ENCODE measurements at regions not wholly inside any gene's neighbourhood (a gene's known extent, or its start where the extent isn't known, plus 50 kb on each side); places are given as distances from the start of the nearest gene placed in this dataset.

DNA sequence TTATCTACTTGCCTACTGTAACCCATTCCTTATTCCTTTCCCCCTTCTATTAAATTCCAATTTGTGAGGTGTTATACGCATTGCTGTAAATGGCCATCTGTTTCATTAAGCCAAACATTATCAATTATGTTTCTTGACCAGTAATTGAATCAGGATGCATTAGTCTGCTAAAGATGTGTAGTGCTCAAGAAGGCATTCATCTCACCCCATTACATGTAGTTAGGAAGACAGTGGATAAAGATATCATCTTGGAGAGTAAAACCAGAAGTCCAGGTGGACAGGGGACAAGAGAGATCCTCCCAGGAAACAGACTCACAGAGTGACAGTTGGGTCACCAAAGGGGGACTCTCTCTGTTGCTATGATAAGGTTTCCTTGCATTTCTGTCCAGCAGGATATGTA, 73.3 kb upstream of the FAM98A start:
- no peak overlapping the region for H3K4me3 ChIP-seq (ENCODE audit: insufficient read depth, low read depth, low read length)
- no peak overlapping the region for H3K27ac ChIP-seq (ENCODE audit: insufficient read depth, low read depth, low read length, poor library complexity, severe bottlenecking)
- H3K27me3 ChIP-seq (ENCODE audit: control insufficient read depth, insufficient read depth, low read length, poor library complexity, severe bottlenecking), result no peaks in the 10 kb centered on the region
- no peaks in the 10 kb centered on the region for H3K4me1 ChIP-seq (ENCODE audit: control insufficient read depth, insufficient read depth, low read length)
- WGBS, 2 experiments, result 100% methylated on average over 1 of the region's 1 CpG; no CpG with 5 or more reads in 1 of the 2 experiments
- H3K9me3 ChIP-seq (ENCODE audit: control insufficient read depth, low read length), result no peaks in the 10 kb centered on the region
- H3K36me3 ChIP-seq (ENCODE audit: control insufficient read depth, insufficient read depth, low read length), result no peaks in the 10 kb centered on the region

DNA sequence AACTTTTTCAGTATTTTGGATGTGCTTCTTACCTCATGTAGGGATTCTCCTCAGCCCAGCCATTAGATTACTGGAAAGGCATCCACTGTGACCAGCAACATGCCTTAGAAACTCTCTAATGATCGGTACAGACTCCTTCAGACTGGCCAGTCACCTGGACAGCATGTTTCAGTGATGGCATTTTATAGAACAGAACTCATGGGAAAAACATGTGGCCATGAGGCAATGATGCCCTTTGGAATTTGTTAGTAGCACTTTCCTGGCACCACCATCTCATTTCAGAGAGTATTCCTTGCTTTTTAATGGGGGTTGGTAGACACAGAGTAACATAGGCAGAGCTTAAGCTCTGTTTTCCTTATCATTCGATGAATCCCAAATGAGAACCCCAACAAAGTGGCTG, 72.1 kb upstream of the FAM98A start:
- Histone ChIP-seq H3K27ac (ENCODE audit: insufficient read depth, low read depth, low read length, poor library complexity, severe bottlenecking) (no peak overlapping the region), H3K36me3 (ENCODE audit: control insufficient read depth, insufficient read depth, low read length) (no peaks in the 10 kb centered on the region), H3K27me3 (ENCODE audit: control insufficient read depth, insufficient read depth, low read length, poor library complexity, severe bottlenecking) (no peaks in the 10 kb centered on the region), H3K9me3 (ENCODE audit: control insufficient read depth, low read length) (no peaks in the 10 kb centered on the region), H3K4me3 (ENCODE audit: insufficient read depth, low read depth, low read length) (no peak overlapping the region), H3K4me1 (ENCODE audit: control insufficient read depth, insufficient read depth, low read length) (no peaks in the 10 kb centered on the region)
- WGBS, 2 experiments, result 95 to 98% methylated on average over 2 of the region's 2 CpGs

DNA sequence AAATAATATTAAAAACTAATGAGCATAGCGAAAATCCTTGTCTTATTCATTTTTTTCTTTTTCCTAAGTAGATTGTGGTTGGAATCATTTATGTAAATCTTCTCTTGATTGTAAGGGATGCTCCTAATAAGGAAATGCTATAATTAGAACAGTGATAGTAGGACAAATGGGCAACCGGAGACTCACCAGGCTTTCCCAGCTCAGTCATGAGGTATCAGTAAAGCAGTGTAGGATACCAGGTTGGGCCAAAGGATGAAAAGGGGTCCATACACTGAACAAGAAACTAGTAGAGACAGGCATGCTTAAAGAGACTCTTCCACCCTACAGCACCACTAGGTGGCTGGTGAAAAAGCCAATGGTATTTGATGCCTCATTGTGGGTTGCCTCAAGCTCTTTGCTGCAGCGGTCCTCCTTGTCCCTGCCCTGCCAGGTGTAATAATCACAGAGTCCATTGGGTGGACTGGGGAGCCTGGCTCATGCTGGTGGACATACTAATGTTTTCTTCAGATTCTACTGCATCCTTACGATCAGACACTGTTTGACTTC, 71.4 kb upstream of the FAM98A start:
- 89 to 93% methylated on average over 3 to 4 of the region's 4 CpGs for WGBS, 2 experiments
- Histone ChIP-seq H3K4me1 (ENCODE audit: control insufficient read depth, insufficient read depth, low read length) (no peaks in the 10 kb centered on the region), H3K4me3 (ENCODE audit: insufficient read depth, low read depth, low read length) (no peak overlapping the region), H3K27me3 (ENCODE audit: control insufficient read depth, insufficient read depth, low read length, poor library complexity, severe bottlenecking) (no peaks in the 10 kb centered on the region), H3K27ac (ENCODE audit: insufficient read depth, low read depth, low read length, poor library complexity, severe bottlenecking) (no peak overlapping the region), H3K36me3 (ENCODE audit: control insufficient read depth, insufficient read depth, low read length) (no peaks in the 10 kb centered on the region), H3K9me3 (ENCODE audit: control insufficient read depth, low read length) (no peaks in the 10 kb centered on the region)

DNA sequence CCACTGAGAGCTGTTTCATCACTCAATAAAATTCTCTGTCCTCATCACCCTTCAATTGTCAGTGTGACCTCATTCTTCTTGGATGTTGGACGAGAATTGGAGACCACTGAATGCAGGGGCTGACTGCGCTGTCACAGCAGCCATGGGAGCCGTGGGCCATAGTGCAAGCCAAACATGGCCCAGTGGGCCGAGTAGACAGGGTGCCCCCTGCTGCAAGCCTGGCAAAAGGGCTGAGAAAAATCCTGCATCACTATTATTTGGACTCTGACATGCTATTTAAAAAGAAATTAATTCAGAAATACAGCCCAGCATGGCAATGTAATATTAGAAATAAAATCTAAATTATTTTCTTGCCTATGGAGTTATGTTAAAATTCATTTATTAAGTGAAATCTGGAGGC, 67.8 kb upstream of the FAM98A start:
- H3K4me3 ChIP-seq (ENCODE audit: insufficient read depth, low read depth, low read length), result no peak overlapping the region
- H3K27me3 ChIP-seq (ENCODE audit: control insufficient read depth, insufficient read depth, low read length, poor library complexity, severe bottlenecking), result no peaks in the 10 kb centered on the region
- WGBS, 2 experiments, result 94 to 95% methylated on average over 4 of the region's 4 CpGs
- H3K4me1 ChIP-seq (ENCODE audit: control insufficient read depth, insufficient read depth, low read length), result no peaks in the 10 kb centered on the region
- no peaks in the 10 kb centered on the region for H3K9me3 ChIP-seq (ENCODE audit: control insufficient read depth, low read length)
- H3K36me3 ChIP-seq (ENCODE audit: control insufficient read depth, insufficient read depth, low read length), result peaks cover 4% of the 10 kb centered on the region
- no peak overlapping the region for H3K27ac ChIP-seq (ENCODE audit: insufficient read depth, low read depth, low read length, poor library complexity, severe bottlenecking)

DNA sequence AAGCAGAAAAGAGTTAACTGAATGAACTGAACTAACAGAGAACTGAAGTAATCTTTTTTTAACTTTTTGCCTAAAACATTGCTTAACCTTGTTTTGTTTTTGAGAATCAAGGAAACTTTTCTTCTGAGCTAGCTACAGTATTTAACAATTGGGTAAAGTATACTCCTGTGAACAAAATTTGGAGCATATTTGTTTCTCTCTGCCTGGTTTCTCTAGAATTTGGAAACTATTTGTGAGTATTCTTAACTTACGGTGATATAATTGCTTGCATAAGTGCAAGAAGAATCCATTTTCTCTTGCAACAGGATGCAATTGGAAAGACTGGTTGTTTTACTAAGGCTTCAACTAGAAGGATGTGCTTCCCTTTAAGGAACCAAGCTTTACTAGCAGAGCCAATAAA, 65.9 kb upstream of the FAM98A start:
- H3K27me3 ChIP-seq (ENCODE audit: control insufficient read depth, insufficient read depth, low read length, poor library complexity, severe bottlenecking), result no peaks in the 10 kb centered on the region
- no peaks in the 10 kb centered on the region for H3K9me3 ChIP-seq (ENCODE audit: control insufficient read depth, low read length)
- no peak overlapping the region for H3K27ac ChIP-seq (ENCODE audit: insufficient read depth, low read depth, low read length, poor library complexity, severe bottlenecking)
- H3K4me3 ChIP-seq (ENCODE audit: insufficient read depth, low read depth, low read length), result no peak overlapping the region
- peaks cover 4% of the 10 kb centered on the region for H3K36me3 ChIP-seq (ENCODE audit: control insufficient read depth, insufficient read depth, low read length)
- no peaks in the 10 kb centered on the region for H3K4me1 ChIP-seq (ENCODE audit: control insufficient read depth, insufficient read depth, low read length)
- WGBS, 2 experiments, result 94% methylated on average over 1 of the region's 1 CpG

DNA sequence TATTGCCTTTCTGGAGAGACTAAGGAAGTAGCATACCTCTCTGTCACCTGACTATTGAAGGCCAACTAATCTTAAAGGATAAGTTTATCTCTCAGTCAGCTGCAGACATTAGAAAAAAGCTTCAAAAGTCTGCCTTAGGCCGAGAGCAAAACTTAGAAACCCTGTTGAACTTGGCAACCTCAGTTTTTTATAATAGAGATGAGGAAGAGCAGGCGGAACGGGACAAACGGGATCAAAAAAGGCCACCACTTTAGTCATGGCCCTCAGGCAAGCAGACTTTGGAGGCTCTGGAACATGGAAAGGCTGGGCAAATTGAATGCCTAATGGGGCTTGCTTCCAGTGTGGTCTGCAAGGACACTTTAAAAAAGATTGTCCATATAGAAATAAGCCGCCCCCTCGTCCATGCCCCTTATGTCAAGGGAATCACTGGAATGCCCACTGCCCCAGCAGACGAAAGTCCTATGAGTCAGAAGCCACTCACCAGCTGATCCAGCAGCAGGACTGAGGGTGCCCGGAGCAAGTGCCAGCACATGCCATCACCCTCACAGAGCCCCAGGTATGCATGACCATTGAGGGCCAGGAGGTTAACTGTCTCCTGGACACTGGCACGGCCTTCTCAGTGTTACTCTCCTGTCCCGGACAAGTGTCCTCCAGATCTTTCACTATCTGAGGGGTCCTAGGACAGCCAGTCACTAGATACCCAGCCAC, 61.5 kb upstream of the FAM98A start:
- Histone ChIP-seq H3K4me3 (ENCODE audit: insufficient read depth, low read depth, low read length) (no peak overlapping the region), H3K9me3 (ENCODE audit: control insufficient read depth, low read length) (no peaks in the 10 kb centered on the region), H3K27ac (ENCODE audit: insufficient read depth, low read depth, low read length, poor library complexity, severe bottlenecking) (no peak overlapping the region), H3K4me1 (ENCODE audit: control insufficient read depth, insufficient read depth, low read length) (no peaks in the 10 kb centered on the region), H3K27me3 (ENCODE audit: control insufficient read depth, insufficient read depth, low read length, poor library complexity, severe bottlenecking) (no peaks in the 10 kb centered on the region), H3K36me3 (ENCODE audit: control insufficient read depth, insufficient read depth, low read length) (peaks cover 4% of the 10 kb centered on the region)
- WGBS, 2 experiments, result 92 to 93% methylated on average over 10 of the region's 10 CpGs

DNA sequence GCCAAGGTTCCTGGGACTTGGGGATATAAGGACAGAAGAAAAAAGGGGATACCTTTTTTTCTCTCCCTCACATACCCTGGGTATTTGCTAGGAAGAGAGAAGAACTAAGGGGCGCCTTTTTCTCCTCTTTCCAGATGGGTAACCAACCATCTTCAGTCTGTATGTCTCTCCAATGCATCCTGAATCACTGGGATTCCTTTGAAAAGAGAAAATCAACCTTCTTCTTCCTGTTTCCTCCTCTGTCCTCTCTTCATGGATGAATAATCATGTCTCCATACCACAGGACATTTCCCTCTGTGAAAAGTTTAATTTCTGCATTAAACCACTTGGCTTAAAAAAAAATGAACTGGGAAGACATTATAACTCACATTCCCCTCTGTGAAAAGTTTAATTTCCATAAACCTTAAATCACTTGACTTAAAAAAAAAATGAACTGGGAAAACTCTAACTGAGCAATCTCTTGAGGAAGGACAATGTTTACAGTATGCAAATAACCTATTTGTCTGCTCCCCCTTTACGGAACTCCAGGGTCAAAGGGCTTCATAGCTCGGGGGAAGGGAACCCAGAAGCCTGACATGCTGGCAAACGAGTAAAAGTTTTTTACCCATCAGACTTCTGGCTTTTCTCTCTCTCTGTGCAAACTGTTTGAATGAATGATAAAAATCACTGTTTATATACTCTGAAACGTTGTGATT, 56.7 kb upstream of the FAM98A start:
- Histone ChIP-seq H3K36me3 (ENCODE audit: control insufficient read depth, insufficient read depth, low read length) (no peaks in the 10 kb centered on the region), H3K27me3 (ENCODE audit: control insufficient read depth, insufficient read depth, low read length, poor library complexity, severe bottlenecking) (no peaks in the 10 kb centered on the region), H3K4me1 (ENCODE audit: control insufficient read depth, insufficient read depth, low read length) (no peaks in the 10 kb centered on the region), H3K27ac (ENCODE audit: insufficient read depth, low read depth, low read length, poor library complexity, severe bottlenecking) (no peak overlapping the region), H3K9me3 (ENCODE audit: control insufficient read depth, low read length) (no peaks in the 10 kb centered on the region), H3K4me3 (ENCODE audit: insufficient read depth, low read depth, low read length) (no peak overlapping the region)
- WGBS, 2 experiments, result 84 to 93% methylated on average over 5 of the region's 5 CpGs

DNA sequence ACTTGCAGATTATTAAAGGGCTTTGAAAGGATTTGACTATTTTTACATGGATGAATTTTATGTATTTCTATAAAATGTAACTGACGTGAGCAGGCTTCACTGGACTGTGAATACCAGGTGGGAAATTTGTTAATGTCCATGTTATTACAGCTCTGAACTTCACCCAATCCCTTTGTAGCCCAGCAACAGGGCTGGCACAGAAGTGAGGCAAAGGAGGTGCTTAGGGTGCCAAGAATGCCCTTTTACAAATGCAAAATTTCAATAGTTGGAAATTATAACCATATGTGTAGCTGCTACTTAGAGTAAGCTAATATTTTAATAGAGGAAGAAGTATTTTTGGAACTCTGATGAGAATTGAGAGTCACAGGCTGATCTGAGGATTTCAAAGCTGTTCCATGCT, 53.7 kb upstream of the FAM98A start:
- 92 to 95% methylated on average over 1 of the region's 1 CpG for WGBS, 2 experiments
- H3K9me3 ChIP-seq (ENCODE audit: control insufficient read depth, low read length), result no peaks in the 10 kb centered on the region
- H3K36me3 ChIP-seq (ENCODE audit: control insufficient read depth, insufficient read depth, low read length), result no peaks in the 10 kb centered on the region
- no peak overlapping the region for H3K27ac ChIP-seq (ENCODE audit: insufficient read depth, low read depth, low read length, poor library complexity, severe bottlenecking)
- no peak overlapping the region for H3K4me3 ChIP-seq (ENCODE audit: insufficient read depth, low read depth, low read length)
- no peaks in the 10 kb centered on the region for H3K27me3 ChIP-seq (ENCODE audit: control insufficient read depth, insufficient read depth, low read length, poor library complexity, severe bottlenecking)
- no peaks in the 10 kb centered on the region for H3K4me1 ChIP-seq (ENCODE audit: control insufficient read depth, insufficient read depth, low read length)

DNA sequence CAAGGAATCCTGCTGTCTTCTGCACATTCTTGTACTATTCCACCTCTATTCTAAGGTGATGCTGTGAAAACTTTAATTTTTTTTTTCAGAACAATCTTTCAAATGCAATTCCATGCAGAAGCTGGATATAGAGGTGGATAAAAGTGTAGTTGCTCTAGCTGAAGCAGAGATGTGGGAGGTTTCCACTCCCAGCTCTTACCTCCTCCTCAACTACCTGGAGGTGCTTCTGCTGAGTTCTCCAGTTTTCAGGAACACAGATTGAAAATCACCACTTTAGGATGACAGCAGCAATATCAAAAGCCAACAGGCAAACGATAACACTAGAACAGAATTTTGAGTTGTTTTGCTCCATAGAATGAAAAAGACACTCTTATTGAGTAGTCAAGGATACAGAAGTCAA, 51.1 kb upstream of the FAM98A start:
- H3K4me3 ChIP-seq (ENCODE audit: insufficient read depth, low read depth, low read length), result no peak overlapping the region
- no peaks in the 10 kb centered on the region for H3K4me1 ChIP-seq (ENCODE audit: control insufficient read depth, insufficient read depth, low read length)
- no peaks in the 10 kb centered on the region for H3K36me3 ChIP-seq (ENCODE audit: control insufficient read depth, insufficient read depth, low read length)
- no peaks in the 10 kb centered on the region for H3K9me3 ChIP-seq (ENCODE audit: control insufficient read depth, low read length)
- WGBS, 2 experiments, result 100% methylated on average over 1 of the region's 1 CpG
- H3K27me3 ChIP-seq (ENCODE audit: control insufficient read depth, insufficient read depth, low read length, poor library complexity, severe bottlenecking), result no peaks in the 10 kb centered on the region
- no peak overlapping the region for H3K27ac ChIP-seq (ENCODE audit: insufficient read depth, low read depth, low read length, poor library complexity, severe bottlenecking)

All from ectodermal cell (in vitro differentiated cells).